HCT116 (cell line): ENCODE measurements at regions not wholly inside any gene's neighbourhood (a gene's known extent, or its start where the extent isn't known, plus 50 kb on each side); places are given as distances from the start of the nearest gene placed in this dataset.

Experiments
- CEBPB ChIP-seq: IDR thresholded peaks from 2 replicates; pipeline ENCODE4 v1.6.1; 2012; ENCODE audit warnings: low read depth
- CTCF ChIP-seq, 3 experiments: fragments of 200-600 bp in 1 of 3; sonication (generic) in 1 of 3; IDR thresholded peaks in 2 of 3; conservative IDR thresholded peaks in 1 of 3; 2 replicates each; pipeline ENCODE4 v1.5.1; 2012 to 2017; ENCODE audit warnings: low read depth in 2 of 3, low read length in 2 of 3, antibody characterized with exemption in 1 of 3, borderline replicate concordance in 1 of 3, control low read depth in 1 of 3, mild to moderate bottlenecking in 1 of 3, mixed read lengths in 1 of 3, mixed run types in 1 of 3, moderate library complexity in 1 of 3; ENCODE audit not compliant: insufficient read depth in 1 of 3
- EZH2 ChIP-seq: fragments of 200-600 bp; sonication (generic); IDR thresholded peaks from 2 replicates; pipeline ENCODE4 v1.6.1; 2017; ENCODE audit warnings: antibody characterized with exemption, mixed run types
- EZH2phosphoT487 ChIP-seq: fragments of 200-600 bp; IDR thresholded peaks from 2 replicates; pipeline ENCODE4 v1.6.1; 2018; ENCODE audit warnings: antibody characterized with exemption, borderline replicate concordance
- JUND ChIP-seq: IDR thresholded peaks from 2 replicates; pipeline ENCODE4 v1.6.1; 2012
- POLR2A ChIP-seq: IDR thresholded peaks from 2 replicates; pipeline ENCODE4 v1.7.0; 2011; ENCODE audit warnings: borderline replicate concordance; ENCODE audit not compliant: insufficient read depth, insufficient read length; ENCODE audit errors: extremely low read depth
- POLR2AphosphoS5 ChIP-seq: IDR thresholded peaks from 2 replicates; pipeline ENCODE4 v1.6.1; 2011; ENCODE audit warnings: mild to moderate bottlenecking, low read depth, low read length, moderate library complexity
- RAD21 ChIP-seq: IDR thresholded peaks from 2 replicates; pipeline ENCODE4 v1.6.1; 2012; ENCODE audit warnings: low read depth, mild to moderate bottlenecking
- REST ChIP-seq: IDR thresholded peaks from 2 replicates; pipeline ENCODE4 v1.6.1; 2012; ENCODE audit warnings: low read depth
- ZNF274 ChIP-seq: fragments of 200-500 bp; sonication (Bioruptor generic); IDR thresholded peaks from 2 replicates; pipeline ENCODE4 v1.6.1; 2014; ENCODE audit warnings: mild to moderate bottlenecking, low read depth, low read length, inconsistent platforms

GRCh38 chr12:29888777-29889176, 105.0 kb upstream of the TMTC1 start:
- TF ChIP-seq CTCF (IDR thresholded peaks at IDR 0.05 in 2 of 3, conservative IDR thresholded peaks at IDR 0.05 in 1 of 3; ENCODE audit: borderline replicate concordance in 1 of 3, insufficient read depth in 1 of 3, low read depth in 2 of 3, low read length in 2 of 3) (no peak), REST (no peak), POLR2A (no peak), CEBPB (no peak), POLR2AphosphoS5 (no peak), EZH2phosphoT487 (no peak), EZH2 (no peak), ZNF274 (no peak), RAD21 (no peak), JUND (no peak)
